GM23338 (cell line): ENCODE measurements at regions not wholly inside any gene's neighbourhood (a gene's known extent, or its start where the extent isn't known, plus 50 kb on each side); places are given as distances from the start of the nearest gene placed in this dataset.

Experiments
- ATAC-seq: fragments of 200-7000 bp; cut with Tn5 transposase; 3 replicates; pipeline ENCODE4 v1.9.1; 2020
- DNase-seq: peaks from one replicate; pipeline ENCODE4 v3.0.0-alpha.2; 2015; ENCODE audit warnings: low spot score
- H2AFZ ChIP-seq: fragments of 200-600 bp; sonication (generic); 2 replicates; pipeline ENCODE4 v1.8.0; 2016; ENCODE audit warnings: antibody characterized with exemption, mild to moderate bottlenecking, moderate library complexity
- H3F3A ChIP-seq: fragments of 200-600 bp; sonication (generic); replicated peaks from 2 replicates; pipeline ENCODE4 v1.8.0; 2017; ENCODE audit warnings: antibody characterized with exemption, mixed run types, low read depth
- H3K27ac ChIP-seq: fragments of 200-600 bp; sonication (generic); 2 replicates; pipeline ENCODE4 v1.6.1; 2016; ENCODE audit warnings: low read depth
- H3K27me3 ChIP-seq: fragments of 200-600 bp; sonication (generic); 2 replicates; pipeline ENCODE4 v1.8.0; 2016; ENCODE audit warnings: mild to moderate bottlenecking, mixed run types, moderate library complexity; ENCODE audit not compliant: insufficient read depth
- H3K36me3 ChIP-seq: fragments of 200-600 bp; sonication (generic); 2 replicates; pipeline ENCODE4 v1.8.0; 2016; ENCODE audit warnings: mild to moderate bottlenecking; ENCODE audit not compliant: insufficient read depth
- H3K4me1 ChIP-seq: fragments of 200-600 bp; sonication (generic); 2 replicates; pipeline ENCODE4 v1.8.0; 2016; ENCODE audit warnings: mild to moderate bottlenecking, moderate library complexity; ENCODE audit not compliant: insufficient read depth
- H3K4me2 ChIP-seq: fragments of 200-600 bp; sonication (generic); 2 replicates; pipeline ENCODE4 v1.7.1; 2017; ENCODE audit warnings: mixed run types
- H3K4me3 ChIP-seq: fragments of 200-600 bp; sonication (generic); 2 replicates; pipeline ENCODE4 v1.6.1; 2016; ENCODE audit warnings: mixed run types
- H3K79me2 ChIP-seq: fragments of 200-600 bp; sonication (generic); replicated peaks from 2 replicates; pipeline ENCODE4 v1.8.0; 2017; ENCODE audit warnings: mild to moderate bottlenecking; ENCODE audit not compliant: insufficient read depth
- H3K9me2 ChIP-seq: fragments of 200-600 bp; sonication (generic); 2 replicates; pipeline ENCODE4 v1.8.0; 2017; ENCODE audit not compliant: insufficient read depth
- H4K20me1 ChIP-seq: fragments of 200-600 bp; sonication (generic); replicated peaks from 2 replicates; pipeline ENCODE4 v1.8.0; 2017; ENCODE audit warnings: mild to moderate bottlenecking; ENCODE audit not compliant: insufficient read depth
- H3K27ac Mint-ChIP-seq: 2 replicates; pipeline ENCODE4 v1.8.0; 2020; ENCODE audit warnings: inconsistent platforms, mild to moderate bottlenecking, moderate library complexity, mixed read lengths
- H3K27me3 Mint-ChIP-seq: 3 replicates; pipeline ENCODE4 v1.8.0; 2022; ENCODE audit warnings: low read depth, mild to moderate bottlenecking, moderate library complexity, mixed read lengths, inconsistent platforms; ENCODE audit not compliant: insufficient read depth, poor library complexity
- H3K36me3 Mint-ChIP-seq: 3 replicates; pipeline ENCODE4 v1.8.0; 2021; ENCODE audit warnings: low read depth, mild to moderate bottlenecking, inconsistent platforms, moderate library complexity, mixed read lengths
- H3K4me1 Mint-ChIP-seq: 3 replicates; pipeline ENCODE4 v1.8.0; 2020; ENCODE audit warnings: mild to moderate bottlenecking, inconsistent platforms, mixed read lengths
- H3K4me3 Mint-ChIP-seq: 3 replicates; pipeline ENCODE4 v1.8.0; 2021; ENCODE audit warnings: moderate library complexity, mild to moderate bottlenecking, inconsistent platforms, mixed read lengths
- H3K9me3 Mint-ChIP-seq: 3 replicates; pipeline ENCODE4 v1.8.0; 2020; ENCODE audit warnings: moderate library complexity, mild to moderate bottlenecking, inconsistent platforms, mixed read lengths
- CREB1 ChIP-seq: fragments of 250-450 bp; sonication (Bioruptor Pico); IDR thresholded peaks from 2 replicates; pipeline ENCODE4 v1.5.0; 2020; ENCODE audit warnings: low read depth, mild to moderate bottlenecking, moderate library complexity
- CTCF ChIP-seq, 2 experiments: fragments of 200-600 bp in 1 of 2; sonication (generic) in 1 of 2; conservative IDR thresholded peaks; 2 replicates each; pipeline versions ENCODE4 v1.5.1 to v1.6.1; 2016 to 2017; ENCODE audit warnings: antibody characterized with exemption in 2 of 2, low read depth in 2 of 2, mild to moderate bottlenecking in 2 of 2, moderate library complexity in 1 of 2
- ETS1 ChIP-seq: IDR thresholded peaks from 2 replicates; pipeline ENCODE4 v1.6.1; 2016; ENCODE audit warnings: antibody characterized with exemption
- EZH2 ChIP-seq: fragments of 200-600 bp; sonication (generic); IDR thresholded peaks from one replicate; pipeline ENCODE4 v1.8.0; 2017; ENCODE audit warnings: antibody characterized with exemption, mild to moderate bottlenecking, low read depth; ENCODE audit not compliant: unreplicated experiment
- EZH2phosphoT487 ChIP-seq: fragments of 200-600 bp; sonication (generic); IDR thresholded peaks from one replicate; pipeline ENCODE4 v1.8.1; 2018; ENCODE audit warnings: antibody characterized with exemption; ENCODE audit not compliant: unreplicated experiment
- JUNB ChIP-seq: IDR thresholded peaks from one replicate; pipeline ENCODE4 v1.6.1; 2016; ENCODE audit warnings: antibody characterized with exemption; ENCODE audit not compliant: unreplicated experiment
- POLR2AphosphoS5 ChIP-seq: IDR thresholded peaks from 2 replicates; pipeline ENCODE4 v1.6.1; 2016; ENCODE audit warnings: antibody characterized with exemption, low read depth
- STAT1 ChIP-seq: IDR thresholded peaks from one replicate; pipeline ENCODE4 v1.6.1; 2016; ENCODE audit warnings: antibody characterized with exemption; ENCODE audit not compliant: unreplicated experiment
- ZNF114 ChIP-seq: fragments of 250-450 bp; sonication (Bioruptor Pico); IDR thresholded peaks from 2 replicates; pipeline ENCODE4 v1.5.0; 2020; ENCODE audit warnings: mild to moderate bottlenecking, moderate library complexity
- ZNF331 ChIP-seq: fragments of 250-450 bp; sonication (Bioruptor Pico); IDR thresholded peaks from 2 replicates; pipeline ENCODE4 v1.5.0; 2020; ENCODE audit warnings: low read depth, mild to moderate bottlenecking, moderate library complexity
- ZNF462 ChIP-seq: fragments of 250-450 bp; sonication (Bioruptor Pico); IDR thresholded peaks from 2 replicates; pipeline ENCODE4 v1.5.0; 2020; ENCODE audit warnings: mild to moderate bottlenecking, moderate library complexity

- TF ChIP-seq CREB1 (CRISPR knock-in tag): no peak
- no peak for TF ChIP-seq JUNB
- no peak for TF ChIP-seq ETS1
- no peak for TF ChIP-seq ZNF462
- no peak for TF ChIP-seq ZNF331
- no peak for TF ChIP-seq STAT1
These were observed 723.3 kb upstream of the CELF2 start (continued) for GRCh38 chr10:10294184-10294880.

- peaks cover 8% of the 10 kb centered on the region; the same call in 2 of the 3 replicates for H3K9me3 Mint-ChIP-seq
- H3K4me1 Mint-ChIP-seq: peaks cover 24% of the 10 kb centered on the region
- Histone ChIP-seq H3K79me2 (no peaks in the 10 kb centered on the region), H3K9me2 (0 out of 2 replicates have a peak, but pooled peaks cover 3% of the 10 kb centered on the region), H3K27me3 (no peaks in the 10 kb centered on the region), H4K20me1 (no peaks in the 10 kb centered on the region), H3K36me3 (no peaks in the 10 kb centered on the region; the same call in 1 of the 2 replicates), H3K4me2 (no peak overlapping the region), H3K4me1 (peaks cover 31% of the 10 kb centered on the region), H3F3A (no peaks in the 10 kb centered on the region), H3K27ac (no peak overlapping the region), H2AFZ (peak overlapping the region; percentile 98), H3K4me3 (no peak overlapping the region)
- H3K27me3 Mint-ChIP-seq: peaks cover 5% of the 10 kb centered on the region
- no peak overlapping the region; the same call in 1 of the 2 replicates for H3K27ac Mint-ChIP-seq
- DNase-seq (peak; percentile 3), ATAC-seq (peak; percentile 66)
- no peak overlapping the region for H3K4me3 Mint-ChIP-seq
- H3K36me3 Mint-ChIP-seq: peaks cover 18% of the 10 kb centered on the region
- TF ChIP-seq STAT1 (no peak), EZH2phosphoT487 (no peak), CREB1 (CRISPR knock-in tag) (no peak), POLR2AphosphoS5 (no peak), CTCF (conservative IDR thresholded peaks at IDR 0.05; ENCODE audit: low read depth in 2 of 2) (no peak), ETS1 (no peak), ZNF114 (CRISPR knock-in tag) (no peak), ZNF331 (no peak), EZH2 (no peak)
These were observed 722.7 kb upstream of the CELF2 start for GRCh38 chr10:10294881-10295529.
